Keratinocyte (primary cell): ENCODE measurements at regions not wholly inside any gene's neighbourhood (a gene's known extent, or its start where the extent isn't known, plus 50 kb on each side); places are given as distances from the start of the nearest gene placed in this dataset.

ENCODE experiments used
- DNase-seq: peaks from one replicate; pipeline ENCODE4 v3.0.0-alpha.2; 2011; ENCODE audit warnings: low read depth, missing footprints, low spot score
- FAIRE-seq: peaks from 2 replicates; lab custom pipeline; 2011; peaks lifted over from hg19 to GRCh38; lab: Jason Lieb, UNC
- H2AFZ ChIP-seq: 2 replicates; pipeline ENCODE4 v1.6.0; 2012; ENCODE audit warnings: low read length, control low read depth, inconsistent platforms; ENCODE audit not compliant: control insufficient read depth
- H3K27ac ChIP-seq: 2 replicates; pipeline ENCODE4 v1.5.1; 2011; ENCODE audit warnings: low read length; ENCODE audit not compliant: control insufficient read depth, insufficient read depth
- H3K27me3 ChIP-seq: 3 replicates; pipeline ENCODE4 v1.6.0; 2011; ENCODE audit warnings: low read length; ENCODE audit not compliant: control insufficient read depth, insufficient read depth; ENCODE audit errors: extremely low read depth
- H3K36me3 ChIP-seq, 2 experiments: 2 replicates in 1 of 2; 3 replicates in 1 of 2; pipeline ENCODE4 v1.5.1; 2011; ENCODE audit warnings: low read length in 2 of 2, mild to moderate bottlenecking in 1 of 2; ENCODE audit not compliant: control insufficient read depth in 2 of 2, insufficient read depth in 2 of 2; ENCODE audit errors: extremely low read depth in 1 of 2
- H3K4me1 ChIP-seq: 3 replicates; pipeline ENCODE4 v1.5.1; 2011; ENCODE audit warnings: low read length; ENCODE audit not compliant: control insufficient read depth, insufficient read depth; ENCODE audit errors: extremely low read depth
- H3K4me2 ChIP-seq: 3 replicates; pipeline ENCODE4 v1.6.0; 2011; ENCODE audit warnings: low read depth, low read length; ENCODE audit not compliant: control insufficient read depth, insufficient read depth; ENCODE audit errors: extremely low read depth
- H3K4me3 ChIP-seq, 3 experiments: fragments of 200-600 bp in 1 of 3; sonication (generic) in 1 of 3; 2 replicates in 2 of 3; 3 replicates in 1 of 3; pipeline ENCODE4 v1.5.1; 2011 to 2016; ENCODE audit warnings: low read length in 3 of 3, mild to moderate bottlenecking in 3 of 3, control low read depth in 2 of 3, inconsistent platforms in 1 of 3, low read depth in 1 of 3, mixed read lengths in 1 of 3, mixed run types in 1 of 3, moderate library complexity in 1 of 3; ENCODE audit not compliant: control insufficient read depth in 2 of 3, insufficient read depth in 2 of 3; ENCODE audit errors: extremely low read depth in 1 of 3
- H3K79me2 ChIP-seq: 2 replicates; pipeline ENCODE4 v1.6.0; 2012; ENCODE audit warnings: low read length; ENCODE audit not compliant: control insufficient read depth, insufficient read depth
- H3K9ac ChIP-seq: 3 replicates; pipeline ENCODE4 v1.6.0; 2011; ENCODE audit warnings: low read length; ENCODE audit not compliant: control insufficient read depth, insufficient read depth; ENCODE audit errors: extremely low read depth
- H3K9me1 ChIP-seq: 3 replicates; pipeline ENCODE4 v1.6.0; 2011; ENCODE audit warnings: low read length; ENCODE audit not compliant: control insufficient read depth, insufficient read depth; ENCODE audit errors: extremely low read depth
- H3K9me3 ChIP-seq: 2 replicates; pipeline ENCODE4 v1.5.1; 2012; ENCODE audit warnings: low read depth, low read length; ENCODE audit not compliant: control insufficient read depth
- H4K20me1 ChIP-seq: 3 replicates; pipeline ENCODE4 v1.6.0; 2011; ENCODE audit warnings: low read length; ENCODE audit not compliant: control insufficient read depth, insufficient read depth; ENCODE audit errors: extremely low read depth
- CTCF ChIP-seq, 3 experiments: IDR thresholded peaks in 1 of 3; conservative IDR thresholded peaks in 1 of 3; optimal IDR thresholded peaks in 1 of 3; 2 replicates in 2 of 3; 3 replicates in 1 of 3; pipeline versions ENCODE3 to v1.5.1; 2011; ENCODE audit warnings: low read length in 3 of 3, mild to moderate bottlenecking in 3 of 3, moderate library complexity in 2 of 3, control low read depth in 1 of 3, inconsistent platforms in 1 of 3; ENCODE audit not compliant: insufficient read depth in 2 of 3; ENCODE audit errors: extremely low read depth in 1 of 3
- EZH2 ChIP-seq: IDR thresholded peaks from one replicate; pipeline ENCODE4 v1.6.1; 2012; ENCODE audit warnings: inconsistent platforms, mild to moderate bottlenecking, low read length, moderate library complexity
- dilution Hi-C: fragments of 300-500 bp; cut with MboI; formaldehyde crosslinking; loops from one replicate; pipeline ENCODE4 v1.7.0; 2020; ENCODE audit warnings: low sequenced_read_pairs; ENCODE audit not compliant: extremely low pct_ligation_motif_present

GRCh38 chr2:47636596-47637264 is 65.9 kb upstream of the KCNK12 start:
- dilution Hi-C loops, result no loop called here
- no peak overlapping the region for H3K4me3 ChIP-seq
- H3K27me3 ChIP-seq, result no peaks in the 10 kb centered on the region
- no peak for TF ChIP-seq EZH2
- TF ChIP-seq CTCF (optimal IDR thresholded peaks at IDR 0.05 in 1 of 3, IDR thresholded peaks at IDR 0.05 in 1 of 3, conservative IDR thresholded peaks at IDR 0.05 in 1 of 3; ENCODE audit: extremely low read depth in 1 of 3, insufficient read depth in 2 of 3, low read length in 3 of 3), result no peak
- FAIRE-seq (no peak), DNase-seq (no peak)
- H3K27ac ChIP-seq, result no peak overlapping the region
- H3K9ac ChIP-seq, result no peak overlapping the region
- no peak overlapping the region for H3K4me2 ChIP-seq
- no peaks in the 10 kb centered on the region for H3K79me2 ChIP-seq
- no peaks in the 10 kb centered on the region for H3K9me1 ChIP-seq
- H2AFZ ChIP-seq, result no peak overlapping the region
- peaks cover 7% of the 10 kb centered on the region for H3K4me1 ChIP-seq
- no peaks in the 10 kb centered on the region for H3K36me3 ChIP-seq
- no peaks in the 10 kb centered on the region for H4K20me1 ChIP-seq
- no peaks in the 10 kb centered on the region for H3K9me3 ChIP-seq

GRCh38 chr2:47636176-47636575 is 65.4 kb upstream of the KCNK12 start:
- Histone ChIP-seq H3K4me1 (peaks cover 12% of the 10 kb centered on the region), H3K9me3 (no peaks in the 10 kb centered on the region), H3K79me2 (no peaks in the 10 kb centered on the region), H2AFZ (no peak overlapping the region), H3K27me3 (no peaks in the 10 kb centered on the region), H3K36me3 (no peaks in the 10 kb centered on the region), H3K4me2 (no peak overlapping the region), H3K9me1 (no peaks in the 10 kb centered on the region), H4K20me1 (no peaks in the 10 kb centered on the region), H3K4me3 (no peak overlapping the region), H3K9ac (no peak overlapping the region), H3K27ac (no peak overlapping the region)
- dilution Hi-C loops, result no loop called here
- FAIRE-seq (no peak), DNase-seq (no peak)
- TF ChIP-seq CTCF (optimal IDR thresholded peaks at IDR 0.05 in 1 of 3, IDR thresholded peaks at IDR 0.05 in 1 of 3, conservative IDR thresholded peaks at IDR 0.05 in 1 of 3; ENCODE audit: extremely low read depth in 1 of 3, insufficient read depth in 2 of 3, low read length in 3 of 3) (no peak), EZH2 (no peak)
